K562 (cell line): ENCODE measurements at regions not wholly inside any gene's neighbourhood (a gene's known extent, or its start where the extent isn't known, plus 50 kb on each side); places are given as distances from the start of the nearest gene placed in this dataset.

Experiments used
- CREB5 ChIP-seq: fragments of 250-450 bp; sonication (Bioruptor Pico); IDR thresholded peaks from 2 replicates; pipeline ENCODE4 v1.5.0; 2020; ENCODE audit warnings: mild to moderate bottlenecking
- CTCF ChIP-seq, 3 experiments: IDR thresholded peaks in 2 of 3; conservative IDR thresholded peaks in 1 of 3; 2 replicates each; pipeline ENCODE4 v1.5.1; 2011 to 2012; ENCODE audit warnings: low read length in 3 of 3, mild to moderate bottlenecking in 3 of 3, control low read depth in 2 of 3, improper control_type of control experiment in 1 of 3, inconsistent platforms in 1 of 3, low read depth in 1 of 3, mixed read lengths in 1 of 3, moderate library complexity in 1 of 3; ENCODE audit not compliant: insufficient read depth in 2 of 3
- LEF1 ChIP-seq: fragments of 450-650 bp; IDR thresholded peaks from 2 replicates; pipeline ENCODE4 v1.6.1; 2016; ENCODE audit warnings: mild to moderate bottlenecking
- NFIC ChIP-seq: fragments of 450-650 bp; IDR thresholded peaks from 2 replicates; pipeline ENCODE4 v1.6.1; 2017; ENCODE audit warnings: mild to moderate bottlenecking, inconsistent platforms
- NR3C1 ChIP-seq: sonication (generic); formaldehyde crosslinking; IDR thresholded peaks from 2 replicates; pipeline ENCODE4 v1.8.1; 2022; ENCODE audit warnings: missing genetic modification reagents
- POU5F1 ChIP-seq: fragments of 150-350 bp; IDR thresholded peaks from 2 replicates; pipeline ENCODE4 v1.6.1; 2014; ENCODE audit warnings: borderline replicate concordance, low read length, low read depth, mild to moderate bottlenecking; ENCODE audit not compliant: partially characterized antibody
- SPI1 ChIP-seq: IDR thresholded peaks from 2 replicates; pipeline ENCODE4 v1.6.1; 2011; ENCODE audit warnings: low read depth, low read length, control low read depth, borderline replicate concordance
- TCFL5 ChIP-seq: fragments of 250-450 bp; sonication (Bioruptor Pico); conservative IDR thresholded peaks from 2 replicates; pipeline ENCODE4 v1.6.1; 2021; ENCODE audit warnings: mild to moderate bottlenecking, moderate library complexity, matching md5 sums
- ZBTB40 ChIP-seq, 2 experiments: fragments of 450-650 bp in 1 of 2; sonication (generic) in 1 of 2; formaldehyde crosslinking in 1 of 2; IDR thresholded peaks; 2 replicates each; pipeline versions ENCODE4 v1.7.1 to v1.9.0; 2016 to 2022; ENCODE audit warnings: inconsistent platforms in 1 of 2, mild to moderate bottlenecking in 1 of 2, missing genetic modification reagents in 1 of 2
- ZNF445 ChIP-seq: fragments of 250-450 bp; sonication (Bioruptor Pico); IDR thresholded peaks from 2 replicates; pipeline ENCODE4 v1.4.0; 2020; ENCODE audit warnings: low read depth, mild to moderate bottlenecking, moderate library complexity

- TF ChIP-seq LEF1 (no peak), NFIC (no peak), NR3C1 (CRISPR knock-in tag) (no peak), CTCF (IDR thresholded peaks at IDR 0.05 in 2 of 3, conservative IDR thresholded peaks at IDR 0.05 in 1 of 3; ENCODE audit: insufficient read depth in 2 of 3, low read depth in 1 of 3, low read length in 3 of 3) (no peak), TCFL5 (CRISPR knock-in tag) (no peak), CREB5 (no peak), ZNF445 (CRISPR knock-in tag) (no peak), POU5F1 (no peak), ZBTB40 (IDR thresholded peaks at IDR 0.05) (no peak), ZBTB40 (CRISPR knock-in tag; IDR thresholded peaks at IDR 0.05) (no peak), SPI1 (no peak)
Measured at GRCh38 chr7:119957335-119957734, 315.6 kb upstream of the KCND2 start.
